Esophagus squamous epithelium (tissue), 5 donors: ENCODE measurements at regions not wholly inside any gene's neighbourhood (a gene's known extent, or its start where the extent isn't known, plus 50 kb on each side); places are given as distances from the start of the nearest gene placed in this dataset.

Experiments
- DNase-seq: peaks from one replicate; lab custom pipeline; 2025; lab: John Stamatoyannopoulos, UW
- H3K27ac ChIP-seq, 4 donors: fragments of 200-600 bp; sonication (generic); one replicate each; pipeline ENCODE4 v1.5.1; 2016 to 2019; ENCODE audit warnings: mild to moderate bottlenecking in 1 of 4
- H3K27me3 ChIP-seq, 4 donors: fragments of 200-600 bp; sonication (generic); 1 replicate in 3 of 4; 2 replicates in 1 of 4; pipeline versions ENCODE4 v1.5.1 to v1.6.0; 2017 to 2021; ENCODE audit warnings: antibody characterized with exemption in 1 of 4
- H3K36me3 ChIP-seq, 3 donors: fragments of 200-600 bp; sonication (generic); one replicate each; pipeline ENCODE4 v1.5.1; 2016 to 2019
- H3K4me1 ChIP-seq, 3 donors: fragments of 200-600 bp; sonication (generic); one replicate each; pipeline ENCODE4 v1.5.1; 2017 to 2019
- H3K4me3 ChIP-seq, 4 donors: fragments of 200-600 bp; sonication (generic); 1 replicate in 3 of 4; 2 replicates in 1 of 4; pipeline ENCODE4 v1.5.1; 2016 to 2019; ENCODE audit warnings: mild to moderate bottlenecking in 2 of 4, moderate library complexity in 1 of 4
- H3K9me3 ChIP-seq, 3 donors: fragments of 200-600 bp; sonication (generic); one replicate each; pipeline ENCODE4 v1.5.1; 2016 to 2019
- CTCF ChIP-seq, 6 experiments: fragments of 450-650 bp in 4 of 6; fragments of 200-600 bp in 2 of 6; sonication (generic) in 2 of 6; IDR thresholded peaks; one replicate each; pipeline ENCODE4 v1.5.1; 2016 to 2019; ENCODE audit warnings: antibody characterized with exemption in 6 of 6, mild to moderate bottlenecking in 4 of 6, moderate library complexity in 4 of 6
- POLR2A ChIP-seq, 4 donors: fragments of 450-650 bp; IDR thresholded peaks; one replicate each; pipeline ENCODE4 v1.6.1; 2017; ENCODE audit warnings: antibody characterized with exemption in 4 of 4, mild to moderate bottlenecking in 4 of 4, moderate library complexity in 3 of 4
- WGBS, 2 donors: methylation state at CpG; one replicate each; pipeline ENCODE4 v1.1.5; 2018; 5-methylcytosine and 5-hydroxymethylcytosine counted together
- intact Hi-C: fragments of 100-400 bp; cut with DNase I; formaldehyde crosslinking; loops from one replicate; pipeline ENCODE4 v1.15.0; 2022
- donor health status: DM: yes; HTN: yes; CAD: no.

DNA sequence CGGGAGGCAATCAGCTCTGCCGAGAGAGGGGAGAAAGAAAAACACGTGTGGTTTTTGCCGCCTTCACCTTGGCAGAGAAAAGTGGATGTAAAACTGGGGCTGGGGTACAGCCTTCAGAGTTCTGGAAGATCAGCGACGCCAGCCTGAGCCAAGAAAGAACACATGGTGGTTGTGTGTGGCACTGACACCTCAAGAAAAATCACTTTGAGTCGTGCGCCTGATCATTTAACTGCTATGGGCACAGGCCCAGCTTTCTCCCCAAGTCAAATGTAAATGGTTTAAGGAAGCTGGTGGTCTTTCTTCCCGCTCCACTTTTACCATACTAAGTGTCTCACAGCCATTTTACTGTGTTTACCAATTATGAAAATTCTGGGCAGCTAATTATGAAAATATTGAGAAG lies 461.8 kb upstream of the SOX9 start:
- H3K4me1 ChIP-seq = no peaks in the 10 kb centered on the region
- no peaks in the 10 kb centered on the region for H3K36me3 ChIP-seq
- H3K9me3 ChIP-seq = no peaks in the 10 kb centered on the region
- WGBS, 2 donors = 87 to 94% methylated on average over 9 of the region's 9 CpGs
- H3K4me3 ChIP-seq = no peak overlapping the region
- no peak overlapping the region for H3K27ac ChIP-seq
- no peaks in the 10 kb centered on the region for H3K27me3 ChIP-seq
- intact Hi-C loops = no loop called here
- no peak for TF ChIP-seq POLR2A (IDR thresholded peaks at IDR 0.05)
- no peak for TF ChIP-seq CTCF (IDR thresholded peaks at IDR 0.05)
- no peak for DNase-seq

DNA sequence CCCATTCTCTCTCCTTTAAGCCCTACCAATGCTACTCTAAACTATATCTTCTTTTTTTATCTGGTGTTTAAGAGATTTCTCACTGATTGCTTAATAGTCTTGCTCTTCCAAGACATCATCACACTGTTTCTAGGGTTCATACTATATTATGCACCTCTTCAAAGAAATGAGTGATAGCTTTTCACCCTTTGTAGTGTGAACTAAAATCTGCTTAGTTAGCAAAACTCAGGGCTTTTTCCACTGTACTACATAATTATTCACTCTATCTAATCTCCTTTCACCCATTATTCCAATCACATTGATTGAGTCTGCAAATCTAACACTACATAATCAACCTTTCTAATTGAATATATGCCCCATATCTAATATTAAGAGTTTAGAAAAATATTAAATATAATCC lies 456.0 kb upstream of the SOX9 start:
- no peak for TF ChIP-seq CTCF (IDR thresholded peaks at IDR 0.05)
- TF ChIP-seq POLR2A (IDR thresholded peaks at IDR 0.05) = no peak

DNA sequence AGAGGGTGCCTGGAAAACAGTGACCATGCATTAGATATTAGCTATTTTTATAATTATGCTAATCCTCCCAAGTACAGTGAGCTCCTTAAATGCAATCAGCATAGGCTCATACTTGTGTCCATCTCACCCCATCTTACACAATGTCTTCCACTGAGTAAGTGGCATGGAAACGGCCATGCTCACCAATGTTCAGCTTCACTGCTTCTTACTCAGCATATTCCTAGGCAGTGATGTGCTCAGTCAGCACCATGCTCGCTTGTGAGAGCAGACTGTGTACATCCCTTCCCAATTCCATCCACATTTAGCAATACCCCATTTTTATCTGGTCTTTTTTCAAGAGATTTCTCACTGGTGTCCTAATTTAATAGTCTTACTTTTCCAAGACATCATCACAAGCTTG lies 454.8 kb upstream of the SOX9 start:
- intact Hi-C loops = no loop called here
- Histone ChIP-seq H3K27me3 (no peaks in the 10 kb centered on the region), H3K4me1 (no peaks in the 10 kb centered on the region), H3K9me3 (no peaks in the 10 kb centered on the region), H3K4me3 (no peak overlapping the region), H3K36me3 (no peaks in the 10 kb centered on the region), H3K27ac (no peak overlapping the region)
- no peak for DNase-seq
- TF ChIP-seq POLR2A (IDR thresholded peaks at IDR 0.05) (no peak), CTCF (IDR thresholded peaks at IDR 0.05) (no peak)
- WGBS, 2 donors = 59 to 80% methylated on average over 2 of the region's 2 CpGs

More for the DNA sequence above, 456.0 kb upstream of the SOX9 start:
- Histone ChIP-seq H3K4me3 (no peak overlapping the region), H3K36me3 (no peaks in the 10 kb centered on the region), H3K9me3 (no peaks in the 10 kb centered on the region), H3K27ac (no peak overlapping the region), H3K4me1 (no peaks in the 10 kb centered on the region), H3K27me3 (no peaks in the 10 kb centered on the region)
- intact Hi-C loops = no loop called here
- DNase-seq = no peak

DNA sequence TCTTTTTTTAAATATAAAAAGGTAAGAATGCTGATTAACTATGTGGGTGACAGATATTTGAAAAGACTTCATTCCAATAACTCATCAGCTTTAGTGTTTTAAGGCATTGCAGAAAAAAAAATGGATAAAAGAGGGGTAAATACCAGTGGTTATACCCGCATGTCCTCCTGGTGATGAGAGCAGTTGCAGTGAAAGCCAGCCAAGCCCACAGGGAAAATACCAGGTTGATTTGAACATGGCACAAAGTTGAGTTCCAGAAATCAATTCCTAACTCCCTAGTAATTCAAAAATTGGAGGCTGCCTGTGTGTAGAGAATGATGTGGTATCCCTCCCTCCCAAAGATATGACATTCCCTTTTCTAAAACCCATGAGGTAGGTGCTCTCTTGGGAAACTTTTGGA lies 453.2 kb upstream of the SOX9 start:
- H3K27me3 ChIP-seq = no peaks in the 10 kb centered on the region
- intact Hi-C loops = no loop called here
- no peak for TF ChIP-seq POLR2A (IDR thresholded peaks at IDR 0.05)
- no peak for TF ChIP-seq CTCF (IDR thresholded peaks at IDR 0.05)
- H3K36me3 ChIP-seq = no peaks in the 10 kb centered on the region
- WGBS, 2 donors = 41 to 45% methylated on average over 1 of the region's 1 CpG
- H3K4me1 ChIP-seq = no peaks in the 10 kb centered on the region
- no peaks in the 10 kb centered on the region for H3K9me3 ChIP-seq
- no peak overlapping the region for H3K27ac ChIP-seq
- no peak for DNase-seq
- no peak overlapping the region for H3K4me3 ChIP-seq

- Histone ChIP-seq H3K36me3 (no peaks in the 10 kb centered on the region), H3K4me1 (no peaks in the 10 kb centered on the region), H3K27ac (no peak overlapping the region), H3K27me3 (no peaks in the 10 kb centered on the region), H3K4me3 (no peak overlapping the region), H3K9me3 (no peaks in the 10 kb centered on the region)
- intact Hi-C loops = no loop called here
- no peak for DNase-seq
- TF ChIP-seq CTCF (IDR thresholded peaks at IDR 0.05) (no peak), POLR2A (IDR thresholded peaks at IDR 0.05) (no peak)
- 82 to 94% methylated on average over 2 of the region's 2 CpGs for WGBS, 2 donors
Measured at GRCh38 chr17:71668807-71669206, 452.0 kb upstream of the SOX9 start.
